C4-2B (cell line): ENCODE measurements at regions not wholly inside any gene's neighbourhood (a gene's known extent, or its start where the extent isn't known, plus 50 kb on each side); places are given as distances from the start of the nearest gene placed in this dataset.

ENCODE experiments used
- H3K27ac ChIP-seq: fragments of 450-650 bp; 2 replicates; pipeline ENCODE4 v1.5.1; 2017
- ZFX ChIP-seq: fragments of 450-650 bp; IDR thresholded peaks from 2 replicates; pipeline ENCODE4 v1.6.1; 2017
- TF ChIP-seq, protein P1 (sequence below): fragments of 450-650 bp; conservative IDR thresholded peaks from 2 replicates; pipeline ENCODE4 v1.5.1; 2017; ENCODE audit warnings: mild to moderate bottlenecking

DNA sequence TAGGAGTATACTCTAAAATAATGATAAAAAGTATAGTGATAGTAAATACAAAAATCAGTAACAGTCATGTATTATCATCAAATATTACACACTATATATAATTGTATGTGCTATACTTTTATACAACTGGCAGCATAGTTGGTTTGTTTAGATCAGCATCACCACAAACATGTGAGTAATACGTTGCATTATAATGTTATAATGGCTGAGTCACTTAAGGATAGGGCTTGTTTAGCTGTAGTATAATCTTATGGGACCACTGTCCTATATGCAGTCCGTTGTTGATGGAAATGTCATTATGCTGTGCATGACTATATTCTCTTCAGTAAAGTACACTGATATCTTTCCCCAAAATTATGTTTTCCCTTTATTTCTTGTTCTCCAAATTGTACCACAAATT, 92.8 kb downstream of the LYPLAL1 start:
- no peak overlapping the region for H3K27ac ChIP-seq

DNA sequence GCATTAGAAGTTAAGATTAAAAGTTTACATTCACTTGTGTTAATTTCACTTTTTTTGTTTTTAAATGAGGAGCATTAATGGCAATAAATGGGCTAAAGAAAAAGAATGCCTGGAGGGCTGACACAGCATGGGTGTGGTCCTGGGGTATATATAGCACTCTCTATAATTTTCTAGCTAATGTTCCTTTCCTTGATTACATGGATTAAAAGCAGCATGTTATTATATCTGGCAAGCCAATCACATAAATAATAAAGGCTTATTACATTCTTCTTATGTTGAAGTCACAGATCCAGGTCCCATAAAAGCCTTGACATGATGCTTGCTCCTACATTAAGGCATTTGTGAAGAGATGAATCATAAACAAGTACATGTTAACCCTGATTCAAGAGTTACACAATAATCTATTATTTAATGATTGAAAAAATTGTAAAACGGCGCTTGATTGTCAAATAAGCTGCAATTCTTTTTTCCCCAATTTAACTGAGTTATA, 91.4 kb downstream of the LYPLAL1 start:
- H3K27ac ChIP-seq = no peak overlapping the region
- no peak for TF ChIP-seq ZFX
- TF ChIP-seq, protein P1, sequence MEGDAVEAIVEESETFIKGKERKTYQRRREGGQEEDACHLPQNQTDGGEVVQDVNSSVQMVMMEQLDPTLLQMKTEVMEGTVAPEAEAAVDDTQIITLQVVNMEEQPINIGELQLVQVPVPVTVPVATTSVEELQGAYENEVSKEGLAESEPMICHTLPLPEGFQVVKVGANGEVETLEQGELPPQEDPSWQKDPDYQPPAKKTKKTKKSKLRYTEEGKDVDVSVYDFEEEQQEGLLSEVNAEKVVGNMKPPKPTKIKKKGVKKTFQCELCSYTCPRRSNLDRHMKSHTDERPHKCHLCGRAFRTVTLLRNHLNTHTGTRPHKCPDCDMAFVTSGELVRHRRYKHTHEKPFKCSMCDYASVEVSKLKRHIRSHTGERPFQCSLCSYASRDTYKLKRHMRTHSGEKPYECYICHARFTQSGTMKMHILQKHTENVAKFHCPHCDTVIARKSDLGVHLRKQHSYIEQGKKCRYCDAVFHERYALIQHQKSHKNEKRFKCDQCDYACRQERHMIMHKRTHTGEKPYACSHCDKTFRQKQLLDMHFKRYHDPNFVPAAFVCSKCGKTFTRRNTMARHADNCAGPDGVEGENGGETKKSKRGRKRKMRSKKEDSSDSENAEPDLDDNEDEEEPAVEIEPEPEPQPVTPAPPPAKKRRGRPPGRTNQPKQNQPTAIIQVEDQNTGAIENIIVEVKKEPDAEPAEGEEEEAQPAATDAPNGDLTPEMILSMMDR = no peak

More for the DNA sequence above, 92.8 kb downstream of the LYPLAL1 start:
- TF ChIP-seq, protein P1 = no peak
- no peak for TF ChIP-seq ZFX

GRCh38 chr1:219264561-219264960, 90.9 kb downstream of the LYPLAL1 start:
- TF ChIP-seq, protein P1 = no peak
- TF ChIP-seq ZFX = no peak
- no peak overlapping the region for H3K27ac ChIP-seq
